ENCODE measurements at regions not wholly inside any gene's neighbourhood (a gene's known extent, or its start where the extent isn't known, plus 50 kb on each side); places are given as distances from the start of the nearest gene placed in this dataset.

- no peak for DNase-seq (ENCODE audit: low read depth in 3 of 3, low spot score in 2 of 3)
Measured at GRCh38 chr16:86087011-86087895, 188.3 kb downstream of the IRF8 start.

DNA sequence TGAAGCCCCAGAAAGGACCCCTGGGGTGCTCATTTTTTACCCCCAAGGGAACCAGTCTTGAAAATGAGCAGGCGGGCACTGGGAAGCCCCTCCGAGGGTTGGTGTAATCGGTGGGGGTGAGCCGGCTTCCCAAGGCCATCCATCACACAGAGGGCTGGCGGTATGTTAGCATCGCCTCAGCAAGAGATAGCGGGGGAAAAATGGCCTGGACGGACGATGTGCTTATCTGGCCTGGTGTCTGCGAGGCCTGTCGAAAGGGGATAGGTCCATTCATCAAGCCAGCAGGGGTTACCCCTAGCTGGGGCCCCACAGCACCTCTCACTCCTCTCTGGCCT is 188.9 kb downstream of the IRF8 start:
- DNase-seq (ENCODE audit: low read depth in 3 of 3, low spot score in 2 of 3), result no peak

DNA sequence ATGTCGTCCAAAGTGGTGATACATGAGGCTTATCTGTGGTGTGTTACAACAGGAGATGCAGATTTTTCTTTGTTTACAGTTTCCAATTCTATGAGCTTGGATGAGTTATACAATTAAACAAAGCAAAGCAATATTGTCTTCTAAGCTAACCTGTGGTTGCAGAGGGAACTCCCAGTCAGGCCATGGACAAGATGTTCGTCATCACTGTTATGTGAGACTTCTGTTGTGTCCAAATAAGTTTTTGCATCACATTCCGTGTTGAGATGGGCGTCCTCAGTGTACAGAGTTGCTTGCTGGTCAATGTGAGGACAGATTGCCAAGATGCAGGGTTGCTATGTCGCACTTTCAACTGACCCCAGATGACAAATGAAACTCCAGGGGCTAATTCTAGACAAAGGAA is 189.3 kb downstream of the IRF8 start:
- no peak for DNase-seq (ENCODE audit: low read depth in 3 of 3, low spot score in 2 of 3)

DNA sequence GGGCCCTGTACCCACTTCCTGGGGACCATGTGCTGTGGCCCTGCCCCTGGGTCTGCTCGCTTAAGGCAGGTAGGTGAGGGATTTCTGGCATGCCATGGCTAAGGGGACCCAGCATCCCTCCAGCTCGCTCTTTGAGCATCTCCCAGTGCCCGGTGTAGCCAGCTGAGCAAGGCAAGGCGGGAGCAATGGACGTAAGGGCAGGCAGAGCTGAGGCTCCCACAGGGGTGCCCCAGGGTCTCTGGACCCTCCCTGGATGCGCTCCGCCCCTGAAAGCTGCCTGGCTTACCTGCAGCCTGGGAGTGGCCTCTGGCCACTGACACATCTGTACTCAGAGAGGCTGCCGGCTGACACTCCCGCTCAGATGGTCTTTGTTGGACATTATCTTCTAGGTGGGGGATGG is 189.9 kb downstream of the IRF8 start:
- no peak for DNase-seq (ENCODE audit: low read depth in 3 of 3, low spot score in 2 of 3)

- DNase-seq (ENCODE audit: low read depth in 3 of 3, low spot score in 2 of 3), result no peak
Measured at GRCh38 chr16:86089334-86089900, 190.5 kb downstream of the IRF8 start.

- no peak for DNase-seq (ENCODE audit: low read depth in 3 of 3, low spot score in 2 of 3)
Measured at GRCh38 chr16:86089991-86090390, 191.0 kb downstream of the IRF8 start.

DNA sequence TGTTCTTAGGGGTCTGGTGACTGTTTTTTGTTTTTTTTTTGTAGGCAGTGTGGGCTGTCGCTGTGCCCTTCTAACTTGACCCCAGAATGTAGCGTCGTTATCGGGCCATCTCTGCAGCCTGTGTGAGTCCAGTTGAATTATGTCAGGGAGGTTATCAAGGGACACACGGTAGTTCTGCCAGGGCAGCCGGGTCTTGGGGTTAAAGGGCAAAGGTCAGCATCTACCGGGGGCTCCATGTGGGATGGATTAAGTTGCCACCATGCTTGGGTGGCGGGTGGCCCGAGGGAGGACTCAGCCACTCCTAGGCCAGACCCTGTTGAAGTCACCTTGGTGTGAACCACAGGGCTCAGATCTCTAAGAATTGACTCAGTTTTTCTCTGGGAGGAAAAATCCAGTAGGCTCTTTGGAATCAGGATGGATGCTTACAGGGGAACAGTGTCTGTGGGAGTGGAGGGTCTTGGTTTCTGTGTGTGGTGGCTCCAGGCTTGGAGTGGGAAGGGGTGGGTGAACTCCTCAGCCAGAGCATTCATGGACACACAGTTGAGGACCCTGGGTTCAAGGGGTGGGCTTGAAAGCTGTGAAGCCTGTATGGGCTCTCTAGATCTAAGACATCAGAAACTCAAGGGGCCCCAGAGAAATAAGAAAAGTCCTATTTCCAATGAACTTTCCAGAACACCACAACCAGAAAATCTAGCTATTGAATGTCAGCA is 191.7 kb downstream of the IRF8 start:
- DNase-seq (ENCODE audit: low read depth in 3 of 3, low spot score in 2 of 3), result no peak

GRCh38 chr16:86091976-86092375 is 193.0 kb downstream of the IRF8 start:
- no peak for DNase-seq (ENCODE audit: low read depth in 3 of 3, low spot score in 2 of 3)

GRCh38 chr16:86092586-86093480 is 193.9 kb downstream of the IRF8 start:
- DNase-seq (ENCODE audit: low read depth in 3 of 3, low spot score in 2 of 3), result no peak

DNA sequence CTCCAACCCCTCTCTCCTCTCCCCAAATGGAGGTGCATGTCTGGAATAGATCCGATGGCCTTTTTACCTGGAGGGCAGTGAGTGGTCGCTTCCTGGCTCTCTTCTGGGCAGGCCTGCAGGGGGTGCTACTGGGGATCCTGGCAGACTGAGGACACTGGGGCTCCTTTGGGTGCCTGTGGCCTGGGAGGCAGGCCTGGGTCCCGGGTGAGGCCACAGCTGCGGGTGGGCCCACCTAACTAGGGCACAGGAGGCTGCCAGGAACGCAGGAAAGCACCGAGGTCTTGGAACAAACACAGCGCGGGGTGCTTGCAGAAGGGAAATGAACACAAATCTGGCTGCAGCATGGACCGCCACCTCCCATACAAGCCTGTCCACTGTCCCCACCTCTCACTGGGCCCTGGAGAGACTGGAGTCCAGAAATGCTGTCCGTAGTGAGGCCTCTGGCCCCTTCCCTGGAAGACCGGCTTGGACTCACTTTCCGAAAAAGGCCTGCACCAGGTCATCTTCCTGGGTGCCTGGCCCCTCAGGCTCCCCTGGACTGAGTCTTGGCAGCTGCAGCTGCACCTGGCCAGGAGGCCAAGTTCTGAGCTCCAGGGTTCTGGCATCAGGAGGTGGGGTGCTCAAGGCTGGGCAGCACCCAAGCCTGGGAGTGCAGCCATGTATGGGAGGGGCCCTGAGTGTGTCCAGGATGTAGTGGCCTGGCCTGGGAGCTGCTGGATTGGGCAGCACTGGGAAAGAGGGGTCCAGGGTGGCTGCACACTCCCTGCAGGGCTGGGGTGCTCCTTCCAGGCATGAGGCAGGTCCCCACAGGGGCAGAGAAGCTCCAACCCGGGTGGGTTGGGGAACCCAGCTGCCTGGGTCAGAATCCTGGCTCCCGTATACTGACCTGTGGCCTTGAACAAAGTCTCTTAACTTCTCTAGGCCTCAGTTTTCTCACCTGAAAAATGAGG is 195.1 kb downstream of the IRF8 start:
- DNase-seq (ENCODE audit: low read depth in 3 of 3, low spot score in 2 of 3), result no peak

DNA sequence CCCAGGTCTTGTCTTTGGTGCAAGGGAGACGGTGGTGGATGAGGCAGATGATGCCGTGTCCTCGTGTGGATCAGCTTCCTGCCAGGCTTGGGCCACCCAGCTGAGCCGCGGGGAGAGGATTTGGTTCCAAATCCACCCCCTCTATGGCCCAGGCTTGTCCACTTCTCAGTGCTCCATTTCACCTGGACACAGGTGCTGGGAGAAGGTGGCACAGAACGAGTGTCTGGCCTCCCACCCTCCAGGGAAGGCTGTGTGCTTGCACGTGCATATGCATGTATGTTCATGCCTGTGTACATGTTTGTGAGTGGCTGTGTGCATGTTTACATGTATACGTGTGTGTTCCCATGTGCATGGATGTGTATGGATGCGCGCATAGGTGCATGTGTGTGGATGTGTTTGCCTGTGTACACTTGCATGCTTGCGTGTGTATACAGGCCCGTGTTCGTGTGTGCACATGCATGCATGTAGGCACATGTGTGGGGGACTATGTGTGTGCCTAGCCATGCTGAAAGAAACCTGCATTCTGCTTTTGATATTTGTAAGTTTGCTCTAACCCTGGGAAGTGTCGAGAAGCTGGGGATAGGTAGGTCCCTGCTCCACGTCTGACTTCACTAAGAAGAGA is 196.3 kb downstream of the IRF8 start:
- no peak for DNase-seq (ENCODE audit: low read depth in 3 of 3, low spot score in 2 of 3)

- DNase-seq (ENCODE audit: low read depth in 3 of 3, low spot score in 2 of 3), result no peak
Measured at GRCh38 chr16:86095906-86096485, 197.0 kb downstream of the IRF8 start.

DNA sequence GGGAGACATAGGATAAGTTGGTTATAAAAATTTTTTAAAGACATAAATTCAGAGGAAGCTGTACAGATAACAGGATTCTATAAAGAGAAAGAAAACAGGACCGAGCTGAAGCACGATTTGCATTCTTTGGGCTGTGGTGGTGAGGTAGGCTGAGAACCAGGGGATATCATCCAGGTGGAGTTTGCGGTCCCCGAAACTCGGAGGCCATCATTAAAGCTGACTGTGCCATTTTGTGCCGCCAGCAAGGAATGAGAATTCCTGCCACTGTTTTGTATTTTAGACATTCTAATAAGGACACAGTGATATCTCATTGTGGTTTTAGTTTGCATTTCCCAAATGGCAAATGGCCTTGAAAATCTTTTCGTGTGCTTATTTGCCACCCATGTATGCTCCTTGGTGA is 197.9 kb downstream of the IRF8 start:
- DNase-seq (ENCODE audit: low read depth in 3 of 3, low spot score in 2 of 3), result no peak

DNA sequence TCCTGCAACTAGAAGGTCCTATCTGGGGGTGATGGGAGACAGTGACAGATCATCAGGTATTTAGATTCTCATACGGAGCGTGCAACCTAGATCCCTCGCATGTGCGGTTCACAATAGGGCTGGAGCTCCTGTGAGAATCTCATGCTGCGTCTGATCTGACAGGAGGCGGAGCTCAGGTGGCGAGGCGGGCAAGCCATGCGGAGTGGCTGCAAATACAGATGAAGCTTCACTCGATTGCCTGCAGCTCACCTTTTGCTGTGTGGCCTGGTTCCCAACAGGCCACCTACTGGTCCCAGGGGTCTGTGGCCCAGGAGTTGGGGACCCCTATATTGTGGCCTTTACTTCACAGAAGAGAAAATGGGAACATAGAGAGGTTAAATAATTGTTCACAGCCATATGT is 200.4 kb downstream of the IRF8 start:
- DNase-seq (ENCODE audit: low read depth in 3 of 3, low spot score in 2 of 3), result no peak

DNA sequence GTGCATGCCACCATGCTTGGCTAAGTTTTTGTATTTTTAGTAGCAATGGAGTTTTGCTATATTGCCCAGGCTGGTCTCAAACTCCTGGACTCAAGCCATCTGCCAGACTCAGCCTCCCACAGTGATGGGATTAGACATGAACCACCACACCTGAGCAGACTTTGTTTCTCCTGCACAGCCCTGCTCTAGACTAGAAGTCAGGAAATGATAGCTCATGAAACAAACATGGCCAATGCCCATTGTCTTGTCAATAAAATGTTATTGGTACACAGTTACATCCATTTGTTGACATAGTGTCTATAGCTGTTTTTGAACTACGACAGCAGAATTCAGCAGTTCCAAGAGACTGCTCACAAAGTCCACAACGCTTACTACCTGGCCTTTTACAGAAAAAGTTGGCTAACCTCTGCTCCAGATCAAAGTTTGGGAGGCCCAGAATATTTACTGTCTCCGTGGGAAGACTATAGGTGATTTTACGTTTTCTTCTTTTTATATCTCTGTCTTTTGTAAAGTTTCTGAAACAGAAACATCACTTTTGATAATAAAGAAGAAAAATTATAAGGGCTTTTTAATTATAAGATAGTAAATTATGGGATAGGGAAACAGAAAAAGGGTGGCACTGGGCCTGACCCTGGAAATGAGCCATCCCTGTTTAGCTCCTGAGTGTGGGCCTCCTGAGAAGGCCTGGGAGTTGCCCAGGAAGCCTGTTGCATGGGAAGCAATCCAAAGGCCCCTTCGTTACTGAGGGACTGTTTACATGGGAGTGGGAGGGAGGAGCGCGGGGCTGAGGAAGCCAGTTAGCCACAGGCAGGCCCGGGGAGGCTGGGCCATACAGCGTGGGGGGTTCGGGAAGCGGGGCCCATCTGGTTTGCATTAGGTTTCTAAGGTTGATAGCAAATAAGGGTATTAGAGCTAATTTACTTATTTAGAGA is 201.5 kb downstream of the IRF8 start:
- no peak for DNase-seq (ENCODE audit: low read depth in 3 of 3, low spot score in 2 of 3)

- DNase-seq (ENCODE audit: low read depth in 3 of 3, low spot score in 2 of 3), result no peak
Measured at GRCh38 chr16:86101137-86101896, 202.4 kb downstream of the IRF8 start.

DNA sequence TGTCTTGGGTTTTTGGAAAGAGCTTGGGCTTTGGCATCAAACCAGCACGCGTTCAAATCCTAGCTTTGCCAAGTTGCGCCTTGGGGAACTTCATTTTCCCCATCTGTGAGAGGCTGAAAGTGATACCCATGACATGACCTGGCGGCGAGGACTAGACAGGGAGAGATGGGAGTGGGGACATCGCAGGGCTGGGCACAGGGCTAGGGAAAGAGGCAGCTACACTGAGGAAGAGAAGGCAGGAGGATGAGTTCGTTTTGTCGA is 202.9 kb downstream of the IRF8 start:
- no peak for DNase-seq (ENCODE audit: low read depth in 3 of 3, low spot score in 2 of 3)

- DNase-seq (ENCODE audit: low read depth in 3 of 3, low spot score in 2 of 3), result no peak
Measured at GRCh38 chr16:86103320-86103719, 204.4 kb downstream of the IRF8 start.

Measured in right renal cortex interstitium (tissue), 3 donors.